ENCODE measurements at regions not wholly inside any gene's neighbourhood (a gene's known extent, or its start where the extent isn't known, plus 50 kb on each side); places are given as distances from the start of the nearest gene placed in this dataset.

DNA sequence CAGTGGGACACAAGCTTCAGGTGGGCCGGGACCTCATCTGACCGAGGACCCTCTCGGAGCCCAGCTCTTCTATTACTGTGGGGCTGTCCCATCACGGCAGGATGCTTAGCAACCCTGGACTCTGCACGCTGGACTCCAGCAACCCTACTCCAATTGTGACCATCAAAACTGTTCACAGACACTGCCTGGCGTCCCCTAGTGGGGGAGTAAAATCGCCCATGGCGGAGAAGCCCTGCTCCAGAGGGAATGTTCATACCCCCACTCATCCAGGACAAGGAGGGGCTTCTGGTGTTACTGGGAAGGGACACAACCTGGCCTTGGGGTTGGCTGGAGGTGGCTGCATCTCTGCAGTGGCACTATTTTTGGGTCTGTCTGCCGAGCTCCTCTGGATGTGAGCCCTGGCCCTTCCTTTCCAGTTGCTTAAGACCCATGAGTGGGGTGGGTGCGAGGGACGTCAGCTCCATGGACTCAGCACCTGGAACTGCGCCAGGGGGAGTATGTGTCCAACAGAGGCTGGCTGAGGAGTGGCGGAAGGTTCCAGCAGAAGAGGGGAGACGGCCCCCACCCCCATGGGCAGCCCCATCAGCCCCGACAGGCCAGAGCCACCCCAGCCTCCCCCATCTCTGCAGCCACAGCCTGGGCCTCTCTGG is 103.8 kb downstream of the RFLNA start:
- Histone ChIP-seq H3K27me3 (ENCODE audit: control insufficient read depth, insufficient read depth, low read length) (no peaks in the 10 kb centered on the region), H3K9me3 (ENCODE audit: control insufficient read depth, insufficient read depth, low read depth, low read length) (no peaks in the 10 kb centered on the region), H3K27ac (ENCODE audit: low read length) (peak overlapping the region; percentile 25; the same call in 1 of the 2 replicates), H3K4me1 (ENCODE audit: control insufficient read depth, insufficient read depth, low read length) (peaks cover 68% of the 10 kb centered on the region), H3K36me3 (ENCODE audit: control insufficient read depth, insufficient read depth, low read length) (no peaks in the 10 kb centered on the region; the same call in 1 of the 2 replicates), H3K4me3 (ENCODE audit: low read depth in 2 of 2, low read length in 2 of 2) (no peak overlapping the region)
- ATAC-seq (0 out of 2 replicates have a peak, but pooled peaks have one; percentile 9), DNase-seq (ENCODE audit: low read depth, low spot score) (no peak)
- in situ Hi-C loops (cut with HindIII; ENCODE audit: low pct_unique_long_range_greater_than_20kb, low sequenced_read_pairs), result no loop called here
- CTCF ChIA-PET, result interaction anchor here (1.1 to 1.2 kb wide), 2 partner anchors 9 to 10 kb away, joined by 4 read pairs; no protein-coding TSS in a partner anchor
- TF ChIP-seq, protein P1, sequence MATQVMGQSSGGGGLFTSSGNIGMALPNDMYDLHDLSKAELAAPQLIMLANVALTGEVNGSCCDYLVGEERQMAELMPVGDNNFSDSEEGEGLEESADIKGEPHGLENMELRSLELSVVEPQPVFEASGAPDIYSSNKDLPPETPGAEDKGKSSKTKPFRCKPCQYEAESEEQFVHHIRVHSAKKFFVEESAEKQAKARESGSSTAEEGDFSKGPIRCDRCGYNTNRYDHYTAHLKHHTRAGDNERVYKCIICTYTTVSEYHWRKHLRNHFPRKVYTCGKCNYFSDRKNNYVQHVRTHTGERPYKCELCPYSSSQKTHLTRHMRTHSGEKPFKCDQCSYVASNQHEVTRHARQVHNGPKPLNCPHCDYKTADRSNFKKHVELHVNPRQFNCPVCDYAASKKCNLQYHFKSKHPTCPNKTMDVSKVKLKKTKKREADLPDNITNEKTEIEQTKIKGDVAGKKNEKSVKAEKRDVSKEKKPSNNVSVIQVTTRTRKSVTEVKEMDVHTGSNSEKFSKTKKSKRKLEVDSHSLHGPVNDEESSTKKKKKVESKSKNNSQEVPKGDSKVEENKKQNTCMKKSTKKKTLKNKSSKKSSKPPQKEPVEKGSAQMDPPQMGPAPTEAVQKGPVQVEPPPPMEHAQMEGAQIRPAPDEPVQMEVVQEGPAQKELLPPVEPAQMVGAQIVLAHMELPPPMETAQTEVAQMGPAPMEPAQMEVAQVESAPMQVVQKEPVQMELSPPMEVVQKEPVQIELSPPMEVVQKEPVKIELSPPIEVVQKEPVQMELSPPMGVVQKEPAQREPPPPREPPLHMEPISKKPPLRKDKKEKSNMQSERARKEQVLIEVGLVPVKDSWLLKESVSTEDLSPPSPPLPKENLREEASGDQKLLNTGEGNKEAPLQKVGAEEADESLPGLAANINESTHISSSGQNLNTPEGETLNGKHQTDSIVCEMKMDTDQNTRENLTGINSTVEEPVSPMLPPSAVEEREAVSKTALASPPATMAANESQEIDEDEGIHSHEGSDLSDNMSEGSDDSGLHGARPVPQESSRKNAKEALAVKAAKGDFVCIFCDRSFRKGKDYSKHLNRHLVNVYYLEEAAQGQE (IDR thresholded peaks at IDR 0.05; ENCODE audit: insufficient read depth in 1 of 2, low read depth in 2 of 2, low read length in 1 of 2), result no peak
- TF ChIP-seq, protein P2, sequence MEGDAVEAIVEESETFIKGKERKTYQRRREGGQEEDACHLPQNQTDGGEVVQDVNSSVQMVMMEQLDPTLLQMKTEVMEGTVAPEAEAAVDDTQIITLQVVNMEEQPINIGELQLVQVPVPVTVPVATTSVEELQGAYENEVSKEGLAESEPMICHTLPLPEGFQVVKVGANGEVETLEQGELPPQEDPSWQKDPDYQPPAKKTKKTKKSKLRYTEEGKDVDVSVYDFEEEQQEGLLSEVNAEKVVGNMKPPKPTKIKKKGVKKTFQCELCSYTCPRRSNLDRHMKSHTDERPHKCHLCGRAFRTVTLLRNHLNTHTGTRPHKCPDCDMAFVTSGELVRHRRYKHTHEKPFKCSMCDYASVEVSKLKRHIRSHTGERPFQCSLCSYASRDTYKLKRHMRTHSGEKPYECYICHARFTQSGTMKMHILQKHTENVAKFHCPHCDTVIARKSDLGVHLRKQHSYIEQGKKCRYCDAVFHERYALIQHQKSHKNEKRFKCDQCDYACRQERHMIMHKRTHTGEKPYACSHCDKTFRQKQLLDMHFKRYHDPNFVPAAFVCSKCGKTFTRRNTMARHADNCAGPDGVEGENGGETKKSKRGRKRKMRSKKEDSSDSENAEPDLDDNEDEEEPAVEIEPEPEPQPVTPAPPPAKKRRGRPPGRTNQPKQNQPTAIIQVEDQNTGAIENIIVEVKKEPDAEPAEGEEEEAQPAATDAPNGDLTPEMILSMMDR (IDR thresholded peaks at IDR 0.05), result peak; percentile 58
- no TSS peak for BruUV-seq (replicated peaks)
- intact Hi-C loops (cut with micrococcal nuclease; ENCODE audit: unreplicated experiment), result loop anchor here (10.0 kb wide), 1 partner anchor 166 kb away; the partner anchor contains the start of gene NCOR2
- POLR2A ChIA-PET, result interaction anchor here (0.5 kb wide), 1 partner anchor 8 kb away, joined by 4 read pairs; no protein-coding TSS in a partner anchor

DNA sequence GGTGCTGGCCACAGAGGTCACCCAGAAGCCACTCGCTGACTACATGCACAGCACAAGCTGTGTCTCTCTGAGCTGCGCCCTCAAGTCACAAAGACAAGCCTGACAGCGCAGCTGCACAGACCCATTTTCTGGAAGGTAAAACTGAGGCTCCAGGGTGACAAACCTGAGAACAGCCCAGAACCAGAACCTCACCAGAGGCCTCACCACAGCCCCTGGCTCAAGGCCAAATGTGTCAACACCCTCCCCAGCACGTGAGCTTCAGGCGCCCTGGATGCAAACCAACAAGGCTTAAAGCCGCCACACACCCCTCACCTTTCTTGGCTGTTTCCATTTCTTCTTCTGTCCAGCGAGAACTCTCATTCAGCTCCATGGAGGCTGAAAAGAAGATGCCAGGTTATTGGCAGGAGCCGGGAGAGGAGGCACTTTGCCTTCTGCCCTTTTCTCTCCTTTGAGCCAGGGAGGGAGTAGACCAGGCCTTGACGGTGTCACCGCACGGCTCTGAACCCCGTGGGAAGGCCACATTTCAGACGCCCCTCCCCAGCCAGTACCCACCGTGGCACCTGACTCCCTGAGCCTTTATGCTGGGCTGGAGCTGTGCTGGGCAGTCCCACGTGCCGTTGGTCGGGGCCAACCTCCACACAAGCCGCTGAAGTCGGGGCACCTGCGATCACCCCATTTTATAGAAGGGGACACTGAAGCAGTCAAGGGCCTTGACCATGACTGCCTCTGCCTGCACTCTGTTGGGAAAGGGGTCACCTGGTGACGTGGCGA is 103.1 kb downstream of the RFLNA start:
- intact Hi-C loops (cut with micrococcal nuclease; ENCODE audit: unreplicated experiment), result loop anchor here (10.0 kb wide), 1 partner anchor 167 kb away; the partner anchor contains the start of gene NCOR2
- CTCF ChIA-PET, result interaction anchor here (1.1 to 1.2 kb wide), 2 partner anchors 8 to 10 kb away, joined by 4 read pairs; no protein-coding TSS in a partner anchor
- Histone ChIP-seq H3K36me3 (ENCODE audit: control insufficient read depth, insufficient read depth, low read length) (no peaks in the 10 kb centered on the region; the same call in 1 of the 2 replicates), H3K4me1 (ENCODE audit: control insufficient read depth, insufficient read depth, low read length) (peaks cover 72% of the 10 kb centered on the region), H3K9me3 (ENCODE audit: control insufficient read depth, insufficient read depth, low read depth, low read length) (no peaks in the 10 kb centered on the region), H3K4me3 (ENCODE audit: low read depth in 2 of 2, low read length in 2 of 2) (no peak overlapping the region), H3K27ac (ENCODE audit: low read length) (peak overlapping the region; percentile 94; the same call in 1 of the 2 replicates), H3K27me3 (ENCODE audit: control insufficient read depth, insufficient read depth, low read length) (no peaks in the 10 kb centered on the region)
- no peak for TF ChIP-seq POLR2AphosphoS5 (IDR thresholded peaks at IDR 0.05; ENCODE audit: low read depth, low read length)
- no peak for TF ChIP-seq TCF7L2 (IDR thresholded peaks at IDR 0.05; ENCODE audit: low read depth, low read length)
- no peak for TF ChIP-seq SIN3A (IDR thresholded peaks at IDR 0.05; ENCODE audit: borderline replicate concordance, insufficient read depth, low read depth, low read length)
- TF ChIP-seq, protein P1 (IDR thresholded peaks at IDR 0.05; ENCODE audit: insufficient read depth in 1 of 2, low read depth in 2 of 2, low read length in 1 of 2), result no peak
- TF ChIP-seq, protein P2 (IDR thresholded peaks at IDR 0.05), result no peak
- ATAC-seq (no peak), DNase-seq (ENCODE audit: low read depth, low spot score) (no peak)
- in situ Hi-C loops (cut with HindIII; ENCODE audit: low pct_unique_long_range_greater_than_20kb, low sequenced_read_pairs), result no loop called here
- POLR2A ChIA-PET, result no interaction called here
- BruUV-seq (replicated peaks), result no TSS peak

Data from Panc1 (cell line).